HCT116 (cell line): ENCODE measurements at regions not wholly inside any gene's neighbourhood (a gene's known extent, or its start where the extent isn't known, plus 50 kb on each side); places are given as distances from the start of the nearest gene placed in this dataset.

ENCODE experiments used
- ATAC-seq: fragments of 200-7000 bp; cut with Tn5 transposase; 2 replicates; pipeline ENCODE4 v1.9.1; 2020; ENCODE audit warnings: mild to moderate bottlenecking, moderate library complexity
- BruUV-seq: library from RNA; stranded (reverse); fragments of 400-500 nt; replicated peaks from 2 replicates; lab custom pipeline; 2021; lab: Mats Ljungman, UMichigan
- CTCF ChIA-PET: fragments of 300-600 bp; sonication (Branson Sonifier 250); formaldehyde crosslinking; loops from one replicate; lab custom pipeline; 2021; ENCODE audit warnings: antibody characterized with exemption; lab: Charles Lee
- POLR2A ChIA-PET: fragments of 300-600, 350-600 bp; sonication (Branson Sonifier 250); formaldehyde crosslinking; loops from one replicate; lab custom pipeline; 2021; ENCODE audit warnings: antibody characterized with exemption; lab: Charles Lee
- RAD21 ChIA-PET, 2 experiments: fragments of 300-600 bp; sonication (Branson Sonifier 250); formaldehyde crosslinking; loops; one replicate each; lab custom pipeline; 2023; ENCODE audit warnings: low total read pairs in 2 of 2; ENCODE audit not compliant: uncharacterized antibody in 2 of 2, unreplicated experiment in 2 of 2, low non-redundant PET in 1 of 2; lab: Charles Lee
- DNase-seq: peaks from one replicate; pipeline ENCODE4 v3.0.0-alpha.2; 2010; ENCODE audit warnings: low read depth, low spot score
- H2AFZ ChIP-seq: fragments of 200-600 bp; shearing (Covaris generic), sonication (generic); 2 replicates; pipeline ENCODE4 v1.6.1; 2017; ENCODE audit warnings: low read depth, mixed run types, mixed read lengths, antibody characterized with exemption, low read length; ENCODE audit not compliant: poor library complexity, severe bottlenecking
- H3K27ac ChIP-seq: 2 replicates; pipeline ENCODE4 v1.5.1; 2012; ENCODE audit warnings: low read depth, low read length
- H3K27me3 ChIP-seq: fragments of 200-600 bp; sonication (generic); 2 replicates; pipeline ENCODE4 v1.6.1; 2016; ENCODE audit warnings: mixed run types, low read length, mixed read lengths; ENCODE audit not compliant: insufficient read depth
- H3K36me3 ChIP-seq, 2 experiments: fragments of 200-500 bp in 1 of 2; fragments of 200-600 bp in 1 of 2; sonication (Bioruptor generic) in 1 of 2; sonication (generic) in 1 of 2; 2 replicates each; pipeline versions ENCODE4 v1.5.1 to v1.6.1; 2014 to 2016; ENCODE audit warnings: low read length in 2 of 2, inconsistent platforms in 1 of 2, mixed read lengths in 1 of 2, mixed run types in 1 of 2; ENCODE audit not compliant: insufficient read depth in 2 of 2, control insufficient read depth in 1 of 2
- H3K4me1 ChIP-seq, 2 experiments: fragments of 200-600 bp in 1 of 2; sonication (generic) in 1 of 2; 2 replicates each; pipeline versions ENCODE4 v1.5.1 to v1.6.1; 2012 to 2017; ENCODE audit warnings: low read length in 2 of 2, inconsistent platforms in 1 of 2, mild to moderate bottlenecking in 1 of 2, mixed read lengths in 1 of 2, mixed run types in 1 of 2, moderate library complexity in 1 of 2; ENCODE audit not compliant: insufficient read depth in 2 of 2, control insufficient read depth in 1 of 2
- H3K4me2 ChIP-seq: fragments of 200-600 bp; sonication (generic); 2 replicates; pipeline ENCODE4 v1.6.1; 2017; ENCODE audit warnings: mixed run types, low read length, mixed read lengths
- H3K4me3 ChIP-seq, 2 experiments: fragments of 200-600 bp in 1 of 2; sonication (generic) in 1 of 2; replicated peaks in 1 of 2; 2 replicates each; pipeline ENCODE4 v1.5.1; 2011 to 2016; ENCODE audit warnings: low read length in 2 of 2, control low read depth in 1 of 2, low read depth in 1 of 2, mild to moderate bottlenecking in 1 of 2, mixed read lengths in 1 of 2, mixed run types in 1 of 2
- H3K79me2 ChIP-seq: fragments of 200-600 bp; sonication (generic); 2 replicates; pipeline ENCODE4 v1.6.1; 2017; ENCODE audit warnings: mild to moderate bottlenecking, mixed run types, low read length, moderate library complexity, mixed read lengths; ENCODE audit not compliant: insufficient read depth
- H3K9ac ChIP-seq: fragments of 200-600 bp; sonication (generic); 2 replicates; pipeline ENCODE4 v1.6.1; 2016; ENCODE audit warnings: low read length, mixed read lengths
- H3K9me2 ChIP-seq: fragments of 200-600 bp; sonication (generic), shearing (Covaris generic); 2 replicates; pipeline ENCODE4 v1.6.1; 2017; ENCODE audit warnings: mixed run types, mild to moderate bottlenecking, moderate library complexity; ENCODE audit not compliant: insufficient read depth
- H3K9me3 ChIP-seq, 2 experiments: fragments of 200-500 bp in 1 of 2; fragments of 200-600 bp in 1 of 2; sonication (Bioruptor generic) in 1 of 2; sonication (generic) in 1 of 2; 2 replicates each; pipeline ENCODE4 v1.6.1; 2014 to 2017; ENCODE audit warnings: low read length in 2 of 2, mixed read lengths in 2 of 2, inconsistent platforms in 1 of 2, low read depth in 1 of 2, mild to moderate bottlenecking in 1 of 2, mixed run types in 1 of 2, moderate library complexity in 1 of 2; ENCODE audit not compliant: control insufficient read depth in 1 of 2, insufficient read depth in 1 of 2
- H4K20me1 ChIP-seq: fragments of 200-600 bp; sonication (generic), shearing (Covaris generic); 2 replicates; pipeline ENCODE4 v1.6.1; 2017; ENCODE audit warnings: mixed run types, mild to moderate bottlenecking, moderate library complexity; ENCODE audit not compliant: insufficient read depth
- CEBPB ChIP-seq: IDR thresholded peaks from 2 replicates; pipeline ENCODE4 v1.6.1; 2012; ENCODE audit warnings: low read depth
- CTCF ChIP-seq, 3 experiments: fragments of 200-600 bp in 1 of 3; sonication (generic) in 1 of 3; IDR thresholded peaks in 2 of 3; conservative IDR thresholded peaks in 1 of 3; 2 replicates each; pipeline ENCODE4 v1.5.1; 2012 to 2017; ENCODE audit warnings: low read depth in 2 of 3, low read length in 2 of 3, antibody characterized with exemption in 1 of 3, borderline replicate concordance in 1 of 3, control low read depth in 1 of 3, mild to moderate bottlenecking in 1 of 3, mixed read lengths in 1 of 3, mixed run types in 1 of 3, moderate library complexity in 1 of 3; ENCODE audit not compliant: insufficient read depth in 1 of 3
- FOSL1 ChIP-seq: IDR thresholded peaks from 2 replicates; pipeline ENCODE4 v1.6.1; 2012; ENCODE audit warnings: low read depth
- JUND ChIP-seq: IDR thresholded peaks from 2 replicates; pipeline ENCODE4 v1.6.1; 2012
- REST ChIP-seq: IDR thresholded peaks from 2 replicates; pipeline ENCODE4 v1.6.1; 2012; ENCODE audit warnings: low read depth
- SIN3A ChIP-seq: IDR thresholded peaks from 2 replicates; pipeline ENCODE4 v1.6.1; 2012; ENCODE audit warnings: low read depth
- SP1 ChIP-seq: IDR thresholded peaks from 2 replicates; pipeline ENCODE4 v1.6.1; 2012; ENCODE audit warnings: low read depth
- ZBTB33 ChIP-seq: IDR thresholded peaks from 2 replicates; pipeline ENCODE4 v1.6.1; 2011; ENCODE audit warnings: mild to moderate bottlenecking, low read length, moderate library complexity; ENCODE audit not compliant: insufficient replicate concordance; ENCODE audit errors: extremely low read depth
- ZFX ChIP-seq: fragments of 450-650 bp; IDR thresholded peaks from 2 replicates; pipeline ENCODE4 v1.6.1; 2017
- intact Hi-C: fragments of 100-400 bp; cut with micrococcal nuclease; formaldehyde crosslinking; loops from 2 replicates; pipeline ENCODE4 v1.10.0; 2022

- Histone ChIP-seq H2AFZ (no peak overlapping the region), H3K9me2 (no peaks in the 10 kb centered on the region), H3K4me1 (no peaks in the 10 kb centered on the region), H3K79me2 (no peaks in the 10 kb centered on the region), H3K27me3 (no peaks in the 10 kb centered on the region), H3K4me2 (no peak overlapping the region), H3K9ac (no peak overlapping the region), H4K20me1 (no peaks in the 10 kb centered on the region), H3K4me3 (no peak overlapping the region), H3K9me3 (peaks cover 0 to 8% of the 10 kb centered on the region in 2 experiments; a peak in 1 of 4 replicates), H3K27ac (no peak overlapping the region), H3K36me3 (no peaks in the 10 kb centered on the region)
- DNase-seq (no peak), ATAC-seq (no peak)
- intact Hi-C loops, result no loop called here
- ChIA-PET RAD21 (no interaction called here), POLR2A (no interaction called here), CTCF (no interaction called here)
- no TSS peak for BruUV-seq
- no peak for TF ChIP-seq SIN3A
- TF ChIP-seq ZBTB33, result no peak
- TF ChIP-seq JUND, result no peak
- no peak for TF ChIP-seq ZFX
- no peak for TF ChIP-seq FOSL1
- no peak for TF ChIP-seq SP1
- TF ChIP-seq CEBPB, result no peak
- TF ChIP-seq REST, result no peak
- TF ChIP-seq CTCF (IDR thresholded peaks at IDR 0.05 in 2 of 3, conservative IDR thresholded peaks at IDR 0.05 in 1 of 3; ENCODE audit: borderline replicate concordance in 1 of 3, insufficient read depth in 1 of 3, low read depth in 2 of 3, low read length in 2 of 3), result no peak
These were observed 384.9 kb downstream of the NFIB start for GRCh38 chr9:13929013-13929412.
